ENCODE measurements at regions not wholly inside any gene's neighbourhood (a gene's known extent, or its start where the extent isn't known, plus 50 kb on each side); places are given as distances from the start of the nearest gene placed in this dataset.

GRCh38 chr14:22513066-22513812, 75.8 kb downstream of the DAD1 start:
- Histone ChIP-seq H3K27ac (ENCODE audit: extremely low read length, insufficient read depth, low read length) (no peak overlapping the region), H3K4me1 (ENCODE audit: insufficient read depth, low read length) (no peaks in the 10 kb centered on the region), H3K79me2 (ENCODE audit: insufficient read depth, low read length) (no peaks in the 10 kb centered on the region), H2AFZ (ENCODE audit: low read length) (no peak overlapping the region), H4K20me1 (ENCODE audit: insufficient read depth, low read length) (no peaks in the 10 kb centered on the region), H3K36me3 (replicated peaks in 1 of 2; ENCODE audit: control insufficient read depth in 1 of 2, insufficient read depth in 2 of 2, low read length in 2 of 2) (no peaks in the 10 kb centered on the region), H3K4me3 (replicated peaks in 1 of 3; ENCODE audit: insufficient read depth in 1 of 3, low read depth in 2 of 3, low read length in 3 of 3) (no peak overlapping the region), H3K27me3 (ENCODE audit: control insufficient read depth in 1 of 2, insufficient read depth in 2 of 2, low read length in 2 of 2) (peaks cover 5 to 32% of the 10 kb centered on the region in 2 experiments; a peak in 2 of 5 replicates), H3K9me3 (ENCODE audit: low read length) (no peaks in the 10 kb centered on the region), H3K9ac (ENCODE audit: insufficient read depth, low read depth, low read length) (no peak overlapping the region), H3K4me2 (ENCODE audit: low read depth, low read length) (no peak overlapping the region)
- FAIRE-seq (no peak), DNase-seq (ENCODE audit: low spot score) (no peak), ATAC-seq (no peak)
- WGBS (ENCODE audit: low lambda C conversion rate) = 11% methylated on average over 3 of the region's 3 CpGs
- intact Hi-C loops (cut with micrococcal nuclease; ENCODE audit: unreplicated experiment) (no loop called here), in situ Hi-C loops (cut with HindIII; ENCODE audit: extremely low pct_ligation_motif_present, low pct_unique_long_range_greater_than_20kb) (no loop called here)
- POLR2A ChIA-PET = no interaction called here
- CTCF ChIA-PET (ENCODE audit: low intra/inter-chr PET ratio, low total read pairs) = no interaction called here
- BruUV-seq (replicated peaks) = no TSS peak
- TF ChIP-seq ZNF615 (CRISPR knock-in tag; IDR thresholded peaks at IDR 0.05; ENCODE audit: borderline replicate concordance) = no peak
- TF ChIP-seq ARID5B (CRISPR knock-in tag; IDR thresholded peaks at IDR 0.05) = no peak
- TF ChIP-seq SP2 (CRISPR knock-in tag; IDR thresholded peaks at IDR 0.05) = no peak
- TF ChIP-seq BHLHE40 (IDR thresholded peaks at IDR 0.05; ENCODE audit: low read length) = no peak
- no peak for TF ChIP-seq ZNF431 (CRISPR knock-in tag; IDR thresholded peaks at IDR 0.05; ENCODE audit: borderline replicate concordance, low read depth)
- TF ChIP-seq JUNB (CRISPR knock-in tag; IDR thresholded peaks at IDR 0.05; ENCODE audit: borderline replicate concordance) = no peak
- no peak for TF ChIP-seq PCBP1 (IDR thresholded peaks at IDR 0.05; ENCODE audit: borderline replicate concordance, low read depth, low read length)
- TF ChIP-seq CREB1 (IDR thresholded peaks at IDR 0.05) = no peak
- no peak for TF ChIP-seq CREB1 (CRISPR knock-in tag; IDR thresholded peaks at IDR 0.05)
- TF ChIP-seq ZNF7 (CRISPR knock-in tag; IDR thresholded peaks at IDR 0.05) = no peak
- TF ChIP-seq BORCS8-MEF2B (CRISPR knock-in tag; IDR thresholded peaks at IDR 0.05) = no peak
- TF ChIP-seq PAF1 (CRISPR knock-in tag; IDR thresholded peaks at IDR 0.05) = no peak
- no peak for TF ChIP-seq ASH2L (IDR thresholded peaks at IDR 0.05; ENCODE audit: insufficient read length, low read depth, low read length)
- no peak for TF ChIP-seq HNF4G (IDR thresholded peaks at IDR 0.05; ENCODE audit: borderline replicate concordance, low read depth, low read length)
- TF ChIP-seq HNF4G (CRISPR knock-in tag; IDR thresholded peaks at IDR 0.05; ENCODE audit: borderline replicate concordance, low read depth) = no peak
- no peak for TF ChIP-seq ZNF616 (CRISPR knock-in tag; IDR thresholded peaks at IDR 0.05; ENCODE audit: low read depth)
- no peak for TF ChIP-seq ZMAT5 (CRISPR knock-in tag; IDR thresholded peaks at IDR 0.05; ENCODE audit: borderline replicate concordance, low read depth)
- TF ChIP-seq POLR2A (IDR thresholded peaks at IDR 0.05; ENCODE audit: insufficient read depth in 1 of 2, low read depth in 2 of 2, low read length in 2 of 2) = no peak

All from HepG2 (cell line).